GM03348 (cell line): ENCODE measurements at regions not wholly inside any gene's neighbourhood (a gene's known extent, or its start where the extent isn't known, plus 50 kb on each side); places are given as distances from the start of the nearest gene placed in this dataset.

Source experiments
- DNase-seq: peaks from one replicate; pipeline ENCODE4 v3.0.0; 2012; ENCODE audit warnings: low spot score

DNA sequence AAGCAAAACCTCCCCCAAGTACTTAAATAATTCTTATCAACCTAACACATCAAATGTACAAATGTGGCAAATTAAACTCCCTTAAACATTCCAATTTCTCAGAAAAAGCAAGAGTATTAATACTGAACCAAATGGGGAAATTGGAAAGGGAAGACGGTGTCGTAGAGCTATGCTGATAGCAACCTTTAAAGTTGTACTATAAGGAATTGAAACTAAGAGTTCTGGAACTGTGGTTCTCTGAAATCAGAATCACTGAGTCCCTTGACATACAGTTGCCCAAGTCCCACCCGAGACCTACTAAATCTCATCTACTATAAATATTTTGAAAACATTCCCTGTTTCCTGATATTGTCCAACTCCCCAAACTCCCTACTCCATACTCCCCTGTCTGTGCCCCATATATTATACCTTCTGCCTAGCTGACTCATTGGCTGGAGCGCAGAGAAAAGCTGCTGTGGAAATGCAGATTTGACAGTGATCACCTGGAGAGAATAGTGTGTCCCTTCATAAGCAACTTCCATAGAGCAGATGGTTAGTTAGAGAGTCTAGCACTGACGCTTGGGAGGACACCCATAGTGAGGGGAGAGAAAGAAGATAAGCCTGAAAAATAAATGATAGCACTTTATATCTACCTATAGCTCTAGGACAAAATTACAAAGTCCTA, 51.4 kb upstream of the ITM2B start:
- DNase-seq, result no peak

DNA sequence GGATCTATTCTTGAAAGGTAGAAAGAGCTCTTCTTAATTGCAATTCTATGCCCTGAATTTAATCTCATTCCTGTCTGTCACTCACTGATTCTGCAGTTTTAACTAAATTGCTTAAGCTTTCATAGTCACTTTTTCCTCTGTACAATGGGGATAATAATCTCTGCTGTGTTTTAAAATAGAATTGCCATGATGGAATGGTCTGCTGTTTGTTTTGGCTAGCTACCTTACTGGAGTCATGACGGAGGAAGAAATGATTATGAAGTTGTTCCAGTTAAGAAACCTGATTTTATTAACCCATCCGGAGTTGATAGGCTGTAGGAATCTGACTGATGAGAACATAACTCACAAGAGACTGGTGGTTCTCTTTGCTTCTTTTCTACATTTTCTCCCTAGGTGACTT, 54.9 kb upstream of the ITM2B start:
- no peak for DNase-seq

DNA sequence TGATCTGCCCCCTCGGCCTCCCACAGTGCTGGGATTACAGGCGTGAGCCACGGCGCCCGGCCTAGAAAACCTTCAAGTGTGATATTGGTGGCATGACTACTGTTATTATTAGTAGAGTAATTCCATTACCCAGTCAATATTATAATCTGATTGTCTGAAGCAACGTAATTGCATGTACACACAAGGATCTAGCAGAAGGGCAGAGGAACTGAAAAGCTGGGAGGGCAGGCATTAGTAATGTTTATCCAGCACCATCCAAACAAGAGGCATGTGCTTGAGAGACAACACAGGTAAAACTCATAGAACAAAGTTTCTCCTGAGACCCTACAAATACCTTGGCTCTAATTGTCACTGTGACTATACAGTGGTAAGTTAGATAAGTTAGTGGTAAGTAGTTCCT, 56.2 kb upstream of the ITM2B start:
- DNase-seq, result no peak

DNA sequence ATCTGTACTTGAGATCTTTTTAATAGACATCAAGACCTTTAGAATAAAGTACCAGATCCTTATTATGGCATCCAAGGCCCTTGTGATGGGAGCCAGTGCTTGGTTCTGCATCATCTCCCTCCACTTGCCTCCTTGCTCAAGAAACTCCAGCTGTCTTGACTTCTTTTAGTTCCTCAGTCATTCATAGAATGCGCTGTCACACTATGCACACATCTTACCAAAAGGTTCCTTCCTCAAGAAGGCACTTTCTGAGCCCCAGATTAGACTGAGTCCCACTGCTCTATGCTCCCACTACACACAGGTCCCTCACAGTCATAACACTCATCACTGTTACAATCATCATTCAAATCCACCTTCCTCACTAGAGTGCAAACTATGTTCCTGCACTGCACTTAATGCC, 57.8 kb upstream of the ITM2B start:
- DNase-seq, result no peak

DNA sequence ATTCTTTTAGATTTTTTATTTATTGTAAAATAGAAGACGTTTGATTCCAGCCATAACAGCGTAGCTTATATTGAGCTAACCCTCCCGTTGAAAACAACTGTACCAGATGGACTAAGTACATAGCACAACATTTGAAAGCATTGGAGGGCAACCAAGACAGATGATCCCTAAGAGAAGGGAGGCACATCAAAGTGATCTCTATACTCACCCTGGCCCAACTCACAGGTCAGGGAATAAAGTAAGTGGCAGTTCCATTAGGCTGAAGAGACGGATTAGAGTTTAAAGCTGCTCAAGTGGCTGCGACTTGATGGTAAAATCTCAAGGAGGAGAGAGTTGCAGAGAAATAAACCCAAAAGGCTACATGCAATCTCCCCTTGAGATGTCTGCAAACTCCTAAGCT, 65.1 kb upstream of the ITM2B start:
- no peak for DNase-seq

DNA sequence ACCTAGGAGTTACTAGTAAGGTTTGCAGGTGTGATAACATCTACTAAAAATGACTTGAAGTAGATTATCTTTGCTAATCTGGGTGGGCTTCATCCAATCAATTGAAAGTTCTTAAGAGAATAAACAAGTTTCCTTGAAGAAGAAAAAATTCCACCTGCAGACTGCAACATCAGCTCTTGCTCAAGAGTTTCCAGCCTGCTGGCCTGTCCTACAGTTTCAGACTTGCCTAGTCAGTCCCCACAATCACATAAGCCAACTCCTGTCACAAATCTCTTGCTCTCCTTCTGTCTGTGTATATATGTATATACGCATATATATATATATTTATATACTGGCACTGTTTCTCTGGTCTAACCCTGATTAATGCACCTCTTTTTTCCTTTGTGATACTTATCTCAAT, 67.3 kb upstream of the ITM2B start:
- no peak for DNase-seq

DNA sequence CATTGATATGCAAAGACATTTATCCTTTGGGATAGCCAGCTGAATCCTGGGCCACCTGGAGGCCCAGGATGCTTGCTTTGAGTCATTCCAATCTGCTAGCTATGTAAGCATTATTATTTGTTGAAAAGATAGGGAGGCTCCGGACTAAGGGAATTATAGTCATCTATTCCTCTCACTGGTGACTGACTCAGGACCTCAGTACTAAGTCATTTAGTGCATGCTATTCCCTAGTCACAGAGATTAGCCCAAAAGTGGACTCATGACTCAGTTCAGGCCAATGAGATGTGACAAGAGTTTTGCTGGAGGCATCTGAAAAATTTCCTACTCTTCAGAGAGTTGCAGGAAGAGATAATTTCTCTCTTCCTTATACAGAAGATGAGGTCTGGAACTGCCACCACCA, 67.9 kb upstream of the ITM2B start:
- DNase-seq, result no peak

DNA sequence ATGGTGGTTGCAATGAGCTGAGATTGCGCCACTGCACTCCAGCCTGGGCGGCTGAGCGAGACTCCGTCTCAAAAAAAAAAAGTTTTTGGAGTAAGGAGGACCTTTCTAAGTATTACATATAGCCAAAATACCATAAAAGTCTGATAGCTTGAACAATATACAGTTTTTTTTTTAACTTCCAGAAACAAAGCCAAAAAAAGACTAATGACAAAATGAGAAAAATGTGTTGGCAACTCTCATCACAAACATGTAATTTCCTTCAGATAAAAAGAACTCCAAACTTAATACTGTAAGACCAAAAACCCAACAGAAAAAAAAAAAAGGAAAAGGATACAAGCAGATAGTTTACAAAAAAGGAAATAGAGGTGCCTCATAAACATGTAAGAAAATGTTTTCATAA, 68.2 kb upstream of the MED4 start:
- DNase-seq, result no peak

DNA sequence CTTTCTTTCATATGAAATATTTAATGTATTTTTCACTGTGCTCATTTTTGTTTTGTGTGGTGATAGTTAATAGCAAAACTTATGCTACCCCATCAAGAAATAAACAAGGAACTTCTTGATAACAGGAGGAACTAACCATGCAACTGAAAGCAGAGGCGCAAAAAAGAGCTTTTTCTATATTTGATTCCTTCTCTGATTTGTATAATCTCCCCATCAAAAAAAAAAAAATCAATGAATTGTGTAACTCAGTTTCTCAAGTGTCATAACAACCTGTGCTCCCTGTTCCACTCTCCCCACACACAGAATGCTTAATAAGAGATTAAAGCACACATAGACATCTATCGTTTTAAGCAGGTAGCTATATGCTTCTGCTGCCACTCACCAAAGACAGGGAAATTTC, 67.3 kb upstream of the MED4 start:
- DNase-seq, result no peak

DNA sequence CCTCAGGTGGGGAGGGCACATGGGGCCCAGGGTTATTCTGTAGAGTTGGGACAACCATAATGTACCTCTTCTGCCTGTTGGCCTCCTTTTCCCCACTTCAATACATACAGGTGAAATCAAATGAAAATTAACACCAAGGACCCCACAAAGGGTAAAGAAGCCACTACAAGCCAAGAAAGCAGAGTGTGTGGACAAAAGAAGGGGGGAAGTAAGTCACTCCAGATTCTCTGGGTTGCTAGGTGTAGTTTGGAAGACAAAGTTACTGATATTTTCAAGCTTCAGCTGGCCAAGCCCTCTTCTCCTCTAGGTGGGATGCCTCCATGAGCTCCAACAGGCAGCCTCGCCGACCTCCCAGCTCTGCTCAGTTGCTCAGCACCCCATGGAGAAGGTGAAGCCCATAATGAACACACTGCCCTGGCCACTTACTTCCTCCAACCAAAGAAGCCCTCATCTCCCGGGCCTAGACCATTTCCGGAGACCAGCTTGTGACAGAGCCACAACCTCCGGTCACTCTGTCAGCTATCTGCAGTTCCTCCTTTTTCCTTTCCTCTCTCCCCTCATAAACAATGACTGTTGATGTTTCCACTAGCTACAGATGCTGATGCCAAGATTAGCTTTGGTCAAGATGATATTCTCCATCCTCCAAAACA, 66.8 kb upstream of the MED4 start:
- no peak for DNase-seq

DNA sequence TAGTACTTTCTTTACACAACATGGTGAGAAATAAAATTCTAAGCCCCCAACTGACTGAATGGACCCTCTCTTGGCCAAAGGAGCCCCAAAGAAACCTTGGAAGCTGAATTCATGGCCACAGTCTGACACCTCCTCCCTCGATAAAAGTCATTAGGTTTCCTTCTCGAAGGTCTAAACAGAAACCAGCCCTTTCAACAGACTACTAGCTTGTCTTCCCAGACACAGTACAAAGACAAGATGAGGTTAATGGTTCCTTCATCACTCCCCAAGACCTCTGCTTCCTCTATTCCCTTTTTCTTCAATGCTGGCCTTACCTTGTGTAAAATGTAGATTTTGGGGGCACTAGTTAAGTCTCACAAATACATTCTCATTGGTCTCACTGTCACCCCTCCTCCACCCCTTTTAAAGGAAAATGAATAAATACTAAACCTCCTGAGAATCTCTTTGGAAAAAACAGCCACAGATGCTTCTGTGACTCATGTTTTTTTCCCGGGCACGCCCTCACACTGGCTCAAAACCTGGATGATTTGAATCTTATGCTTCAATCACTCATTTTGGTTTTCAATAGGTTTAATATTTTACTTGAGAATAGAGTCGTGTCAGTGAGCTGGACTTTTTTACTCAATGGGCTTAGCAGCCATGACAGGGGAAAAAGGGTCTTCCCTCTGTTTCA, 65.8 kb upstream of the MED4 start:
- DNase-seq, result peak; percentile 48

DNA sequence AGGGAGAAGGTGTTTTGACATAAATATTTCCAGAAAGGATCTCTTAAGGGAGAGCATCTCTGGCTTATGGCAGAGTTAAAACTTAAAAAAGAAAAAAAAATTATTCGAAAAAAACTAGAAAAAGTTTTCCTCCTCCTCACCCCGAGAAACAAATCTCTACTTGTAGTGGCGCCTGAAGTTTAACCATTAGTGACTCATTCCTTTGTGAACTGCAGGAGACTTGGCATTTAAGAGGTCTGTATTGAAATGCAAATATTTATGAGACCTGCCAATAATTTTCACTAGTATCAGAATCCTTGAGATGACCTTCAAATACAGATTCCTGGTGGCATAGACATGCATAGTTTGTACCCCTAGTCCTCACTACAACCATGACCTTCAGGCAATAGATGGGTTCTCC, 64.9 kb upstream of the MED4 start:
- no peak for DNase-seq

DNA sequence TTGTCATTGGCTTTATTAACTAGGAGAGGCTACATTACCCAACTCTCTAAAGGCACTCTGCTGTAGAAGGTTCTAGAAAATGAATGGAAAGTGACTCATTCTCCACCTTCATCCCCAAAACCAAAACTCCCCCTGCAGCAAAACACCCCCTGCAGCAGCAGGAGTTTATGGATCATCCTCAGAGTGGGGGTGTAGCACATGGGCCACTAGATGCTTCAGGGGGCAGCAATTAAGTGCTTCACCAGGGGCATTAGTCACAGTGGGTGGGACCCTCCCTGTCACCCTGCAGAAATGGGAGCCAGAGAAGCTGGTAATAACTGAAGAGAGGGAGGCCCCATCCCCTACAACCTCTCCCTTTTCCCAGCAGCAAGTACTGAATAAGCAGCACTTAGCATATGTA, 64.5 kb upstream of the MED4 start:
- peak; percentile 8 for DNase-seq

DNA sequence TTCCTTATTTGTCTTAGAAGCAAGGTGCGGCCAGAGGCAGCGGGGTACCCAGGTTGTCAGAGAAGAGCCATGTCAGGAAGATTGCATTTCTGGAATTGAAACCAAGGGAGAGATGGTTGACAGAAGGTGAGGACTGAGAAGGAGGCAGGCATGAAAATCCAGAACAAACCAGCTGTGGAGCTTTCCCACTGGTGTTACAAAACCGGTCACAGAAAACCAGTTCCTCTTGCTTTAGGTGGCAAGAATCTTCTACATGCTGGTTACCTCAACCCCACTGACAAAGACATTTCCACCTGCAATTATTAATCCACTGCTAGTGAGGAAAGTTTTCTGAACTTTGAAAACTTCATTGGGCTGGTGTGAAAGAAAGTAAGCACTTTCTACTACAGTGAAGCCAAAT, 64.0 kb upstream of the MED4 start:
- DNase-seq, result no peak

DNA sequence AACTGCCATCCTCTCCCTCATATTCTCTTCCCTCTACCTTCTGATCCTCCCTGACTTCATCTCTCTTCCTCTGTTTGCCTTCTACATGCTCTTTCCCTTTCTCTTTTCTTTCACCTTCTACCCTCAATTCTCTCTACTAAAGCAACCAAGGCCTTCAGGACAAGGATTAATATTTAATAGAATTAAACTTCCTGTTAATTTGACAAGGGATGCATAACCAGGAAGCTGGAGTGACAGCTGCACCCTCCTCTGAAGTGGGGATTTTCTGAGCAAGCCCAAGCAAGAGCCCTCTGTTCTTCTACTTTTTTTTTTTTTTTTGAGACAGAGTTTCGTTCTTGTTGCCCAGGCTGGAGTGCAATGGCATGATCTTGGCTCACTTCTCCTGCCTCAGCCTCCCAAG, 63.4 kb upstream of the MED4 start:
- DNase-seq, result no peak

DNA sequence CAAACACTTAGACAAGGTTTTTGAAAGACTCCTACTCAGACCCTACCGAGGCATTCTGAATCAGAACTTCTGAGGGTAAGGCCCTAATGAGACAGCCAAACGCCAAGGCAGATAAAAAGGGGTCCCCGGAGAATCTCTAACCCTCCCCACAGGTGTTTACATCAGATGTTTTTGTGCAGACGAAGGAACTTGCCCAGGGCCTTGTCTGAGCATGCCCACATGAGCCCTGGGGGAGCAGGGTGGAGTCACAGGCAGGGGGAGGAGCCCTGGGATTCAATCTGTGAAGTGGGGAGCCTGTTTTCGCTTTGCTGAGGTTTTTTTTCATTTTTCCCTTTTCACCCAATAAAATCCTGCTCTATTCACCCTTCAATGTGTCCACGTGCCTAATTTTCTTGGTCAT, 61.6 kb upstream of the MED4 start:
- no peak for DNase-seq

DNA sequence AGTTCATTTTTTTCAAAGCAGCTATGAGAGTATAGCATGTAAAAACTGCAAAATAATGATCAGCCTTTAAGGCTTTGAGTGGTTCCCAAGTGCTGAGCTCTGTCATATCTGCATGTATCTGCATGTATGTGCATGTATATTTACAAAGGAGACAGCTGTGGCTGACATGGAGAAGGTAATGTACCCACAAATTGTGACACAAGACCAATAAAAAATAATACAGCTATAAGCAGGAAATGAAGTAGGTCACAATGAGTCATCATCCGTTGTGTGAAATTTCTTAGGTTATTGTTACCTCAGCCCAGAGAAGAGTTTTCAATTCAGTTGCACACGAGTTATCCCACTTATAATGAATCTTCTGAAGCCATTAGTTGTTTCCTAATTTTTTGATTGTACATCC, 60.9 kb upstream of the MED4 start:
- peak; percentile 33 for DNase-seq

DNA sequence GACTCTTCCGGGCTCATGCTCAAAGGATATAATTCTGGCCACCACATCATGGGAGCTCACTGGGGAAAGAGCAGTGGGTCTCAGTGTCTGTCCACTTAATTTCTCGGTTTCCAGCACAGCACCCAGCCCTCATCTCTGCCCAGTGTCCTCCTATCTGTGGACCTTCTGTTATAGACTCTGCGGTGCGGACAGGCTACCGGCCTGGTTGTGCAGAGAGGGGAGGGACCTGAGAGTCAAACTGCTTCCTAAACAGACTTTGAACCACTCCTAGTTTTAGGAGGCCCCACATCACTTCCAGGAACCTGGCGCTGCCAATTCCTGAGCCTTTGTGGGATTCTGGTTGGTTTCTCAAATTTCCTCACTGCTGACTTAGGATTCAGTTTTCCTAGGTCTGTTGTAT, 59.8 kb upstream of the MED4 start:
- DNase-seq, result no peak

DNA sequence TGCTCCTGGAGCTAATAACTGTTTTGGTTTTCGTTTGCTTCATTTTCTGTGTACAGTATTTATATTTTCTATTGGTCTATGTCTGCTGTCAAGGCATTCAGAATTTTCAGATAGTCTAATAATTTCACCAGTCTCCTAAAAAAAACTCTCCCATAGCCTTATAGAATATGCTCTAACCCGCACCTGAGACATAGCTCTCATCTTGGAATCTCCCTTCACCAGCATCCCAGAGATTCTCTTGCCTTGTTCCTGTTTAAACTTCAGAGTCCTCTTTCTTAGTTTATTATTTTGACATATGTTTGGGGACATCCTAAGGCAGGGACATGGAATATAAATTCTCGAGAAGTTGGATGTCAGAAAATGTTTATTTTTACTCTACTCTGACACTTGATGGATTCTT, 58.3 kb upstream of the MED4 start:
- no peak for DNase-seq

DNA sequence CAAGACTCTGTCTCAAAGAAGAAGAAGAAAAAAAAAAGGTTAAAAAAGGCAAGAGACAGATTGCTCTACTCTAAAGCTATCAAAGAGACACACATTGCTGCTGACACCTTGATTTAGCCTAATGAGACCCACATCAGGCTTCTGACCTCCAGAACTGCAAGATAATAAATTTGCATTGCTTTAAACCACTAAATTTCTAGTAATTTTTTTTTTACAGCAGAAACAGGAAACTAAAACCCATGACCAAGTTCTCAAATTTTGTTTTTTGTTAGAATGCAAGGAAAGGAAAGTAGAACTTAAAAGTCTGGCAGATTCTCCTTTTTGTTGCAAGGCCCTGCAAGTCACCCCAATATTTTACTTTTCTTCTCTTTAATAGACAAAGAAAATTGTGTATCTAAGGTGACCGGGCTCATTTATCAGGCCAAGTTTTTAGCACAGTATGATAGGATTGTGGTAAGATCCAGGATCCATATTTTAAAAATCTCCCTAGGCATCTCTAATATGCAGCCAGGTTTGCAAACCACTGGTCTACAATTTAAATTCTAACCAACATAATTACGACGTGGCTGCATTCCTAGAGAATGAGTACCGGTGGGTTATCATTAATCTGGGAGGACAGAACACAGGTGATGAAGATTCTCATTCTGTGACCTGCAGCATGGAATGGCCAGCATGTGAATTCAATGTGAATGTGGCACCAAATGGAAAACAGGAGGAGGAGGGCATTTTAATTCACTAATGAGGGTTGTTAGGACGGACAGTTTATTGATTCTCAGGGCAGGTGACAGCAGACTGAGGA, 56.7 kb upstream of the MED4 start:
- no peak for DNase-seq

DNA sequence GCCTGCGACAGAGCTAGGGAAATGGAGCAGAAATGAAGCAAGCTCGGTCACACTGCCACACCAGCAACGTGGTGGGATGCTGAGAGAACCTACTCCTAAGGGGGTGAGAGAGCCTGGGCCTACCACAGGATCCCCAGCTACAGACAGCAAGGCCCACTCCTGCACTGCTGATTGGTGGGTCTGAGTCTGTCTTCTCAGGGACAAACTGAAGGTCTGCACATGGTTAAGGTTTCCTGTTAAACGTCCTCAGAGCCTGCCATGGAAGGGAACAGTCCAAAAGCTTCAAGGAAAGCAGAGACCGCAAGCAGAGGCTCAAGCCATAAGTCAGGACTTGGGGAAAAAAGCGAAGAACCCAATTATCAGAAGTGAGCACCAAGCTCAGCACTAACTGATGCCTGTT, 53.5 kb upstream of the MED4 start:
- no peak for DNase-seq

DNA sequence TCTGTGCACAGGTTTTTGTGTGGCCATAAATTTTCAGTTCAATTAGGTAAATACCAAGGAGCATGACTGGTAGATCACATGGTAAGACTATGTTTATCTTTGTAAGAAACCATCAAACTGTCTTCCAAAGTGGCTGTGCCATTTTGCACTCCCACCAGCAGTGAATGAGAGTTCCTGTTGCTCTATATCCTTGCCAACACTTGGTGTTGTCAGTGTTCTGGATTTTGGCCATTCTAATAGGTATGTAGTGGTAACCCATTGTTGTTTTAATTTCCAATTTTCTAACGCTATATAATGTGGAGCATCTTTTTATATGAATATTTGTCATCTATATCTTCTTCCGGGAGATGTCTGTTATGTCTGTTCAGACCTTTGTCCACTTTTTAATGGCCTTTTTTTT, 51.7 kb upstream of the MED4 start:
- DNase-seq, result no peak

DNA sequence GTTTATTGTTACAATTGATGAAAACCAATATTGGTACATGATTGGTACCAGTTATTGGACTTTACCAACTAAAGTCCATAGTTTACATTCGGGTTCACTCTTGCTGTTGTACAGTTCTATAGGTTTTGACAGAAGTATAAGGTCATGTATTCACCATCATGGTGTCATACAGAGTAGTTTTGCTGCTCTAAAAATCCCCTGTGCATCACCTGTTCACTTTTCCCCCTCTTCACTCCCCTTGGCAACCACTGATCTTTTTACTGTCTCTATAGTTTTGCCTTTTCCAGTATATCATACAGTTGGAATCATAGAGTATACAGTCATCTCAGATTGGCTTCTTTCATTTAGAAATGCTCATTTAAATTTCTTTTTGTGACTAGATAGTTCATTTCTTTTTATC, 51.2 kb upstream of the MED4 start:
- no peak for DNase-seq
